Common myeloid progenitor, CD34-positive (primary cell): ENCODE measurements at regions not wholly inside any gene's neighbourhood (a gene's known extent, or its start where the extent isn't known, plus 50 kb on each side); places are given as distances from the start of the nearest gene placed in this dataset.

Experiments used
- CTCF ChIA-PET: fragments of 350-600 bp; sonication (Branson Sonifier 250); formaldehyde crosslinking; loops from one replicate; lab custom pipeline; 2021; ENCODE audit warnings: antibody characterized with exemption; lab: Charles Lee
- POLR2A ChIA-PET: fragments of 350-600 bp; sonication (Branson Sonifier 250); formaldehyde crosslinking; loops from one replicate; lab custom pipeline; 2021; ENCODE audit warnings: antibody characterized with exemption; lab: Charles Lee
- DNase-seq, 3 donors: peaks; one replicate each; pipeline versions ENCODE4 v3.0.0 to v3.0.0-alpha.2; 2013
- H3K27ac ChIP-seq, 2 experiments: 1 replicate in 1 of 2; 2 replicates in 1 of 2; pipeline ENCODE4 v1.7.0; 2013; ENCODE audit warnings: inconsistent platforms in 2 of 2, low read length in 2 of 2, mild to moderate bottlenecking in 2 of 2, low read depth in 1 of 2, moderate library complexity in 1 of 2; ENCODE audit not compliant: severe bottlenecking in 2 of 2, insufficient read depth in 1 of 2, poor library complexity in 1 of 2
- H3K27me3 ChIP-seq, 5 experiments: replicated peaks in 2 of 5; 1 replicate in 3 of 5; 2 replicates in 2 of 5; pipeline versions ENCODE4 v1.6.1 to v1.7.0; 2013; ENCODE audit warnings: low read length in 4 of 5, mild to moderate bottlenecking in 2 of 5, moderate library complexity in 2 of 5, inconsistent platforms in 1 of 5; ENCODE audit not compliant: insufficient read depth in 5 of 5, control insufficient read depth in 4 of 5
- H3K36me3 ChIP-seq, 4 experiments: 1 replicate in 2 of 4; 2 replicates in 2 of 4; pipeline versions ENCODE4 v1.6.1 to v1.7.0; 2013; ENCODE audit warnings: low read length in 3 of 4, control low read depth in 1 of 4, mild to moderate bottlenecking in 1 of 4; ENCODE audit not compliant: control insufficient read depth in 4 of 4, insufficient read depth in 4 of 4
- H3K4me1 ChIP-seq, 4 experiments: 1 replicate in 3 of 4; 2 replicates in 1 of 4; pipeline versions ENCODE4 v1.6.1 to v1.7.1; 2013; ENCODE audit warnings: low read length in 3 of 4, mild to moderate bottlenecking in 3 of 4, control low read depth in 1 of 4, inconsistent platforms in 1 of 4, moderate library complexity in 1 of 4; ENCODE audit not compliant: control insufficient read depth in 4 of 4, insufficient read depth in 4 of 4; ENCODE audit errors: control extremely low read depth in 1 of 4
- H3K4me3 ChIP-seq, 7 experiments: 1 replicate in 4 of 7; 2 replicates in 3 of 7; pipeline versions ENCODE4 v1.5.1 to v1.7.0; 2013; ENCODE audit warnings: mild to moderate bottlenecking in 7 of 7, low read length in 6 of 7, moderate library complexity in 6 of 7, inconsistent platforms in 2 of 7, low read depth in 2 of 7, control low read depth in 1 of 7; ENCODE audit not compliant: insufficient read depth in 4 of 7, control insufficient read depth in 1 of 7; ENCODE audit errors: extremely low read depth in 1 of 7
- H3K9me3 ChIP-seq, 5 experiments: 1 replicate in 4 of 5; 2 replicates in 1 of 5; pipeline versions ENCODE4 v1.6.1 to v1.7.1; 2013; ENCODE audit warnings: low read length in 4 of 5, mild to moderate bottlenecking in 2 of 5, inconsistent platforms in 1 of 5, low read depth in 1 of 5, moderate library complexity in 1 of 5; ENCODE audit not compliant: control insufficient read depth in 4 of 5, insufficient read depth in 2 of 5; ENCODE audit errors: control extremely low read depth in 1 of 5
- WGBS: methylation state at CpG from one replicate; pipeline ENCODE4 v1.1.5; 2013; ENCODE audit not compliant: insufficient coverage; 5-methylcytosine and 5-hydroxymethylcytosine counted together

DNA sequence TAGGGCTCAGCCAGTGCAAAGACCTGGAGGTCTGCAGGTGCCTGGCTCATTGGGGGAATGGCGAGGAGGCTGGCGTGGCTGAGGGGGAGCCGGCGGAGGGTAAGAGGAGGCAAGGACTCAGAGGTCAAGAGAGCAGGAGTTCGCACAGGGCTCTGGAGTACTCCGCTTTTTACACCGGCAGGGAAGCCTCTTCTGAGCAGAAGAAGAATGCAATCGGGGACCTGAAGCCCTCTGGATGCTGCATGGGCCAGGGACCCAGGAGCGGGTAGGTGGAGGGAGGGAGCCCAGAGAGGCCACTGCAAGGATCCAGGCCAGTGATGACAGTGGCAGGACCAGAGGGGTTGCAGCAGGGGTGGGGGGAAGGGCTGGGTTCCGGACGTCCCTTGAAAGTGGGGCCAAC, 70.4 kb upstream of the TAMM41 start:
- Histone ChIP-seq H3K27me3 (peaks cover 0 to 4% (median 0%) of the 10 kb centered on the region in 5 experiments), H3K27ac (no peak overlapping the region), H3K4me1 (no peaks in the 10 kb centered on the region), H3K36me3 (no peaks in the 10 kb centered on the region), H3K9me3 (no peaks in the 10 kb centered on the region), H3K4me3 (no peak overlapping the region)
- no peak for DNase-seq
- CTCF ChIA-PET = no interaction called here
- POLR2A ChIA-PET = no interaction called here
- 95% methylated on average over 9 of the region's 11 CpGs for WGBS

DNA sequence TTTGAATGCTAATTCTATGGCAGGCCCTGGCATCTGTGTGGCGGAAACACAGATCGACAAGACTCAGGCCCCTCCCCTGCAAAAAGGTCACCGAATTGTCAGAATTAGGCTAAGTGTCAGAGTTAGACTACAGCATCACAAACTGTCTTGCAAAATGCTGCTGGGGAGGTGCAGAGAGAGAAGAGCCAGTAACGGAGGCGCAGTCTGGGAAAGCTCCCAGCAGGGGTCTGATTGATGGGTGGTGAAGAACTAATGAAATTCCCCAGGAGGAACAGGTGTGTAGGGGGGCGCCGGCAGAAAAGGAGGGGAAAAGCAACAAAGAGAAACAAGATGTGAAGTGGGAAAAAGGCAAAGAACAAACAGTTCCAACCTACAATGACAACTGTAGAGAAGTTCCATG, 72.7 kb upstream of the TAMM41 start:
- CTCF ChIA-PET = no interaction called here
- POLR2A ChIA-PET = no interaction called here

GRCh38 chr3:11924518-11924917, 77.8 kb upstream of the TAMM41 start:
- no peak overlapping the region for H3K27ac ChIP-seq
- no peaks in the 10 kb centered on the region for H3K36me3 ChIP-seq
- H3K9me3 ChIP-seq = no peaks in the 10 kb centered on the region
- DNase-seq = no peak
- H3K4me1 ChIP-seq = no peaks in the 10 kb centered on the region
- peaks cover 0 to under 1% (median 0%) of the 10 kb centered on the region in 5 experiments for H3K27me3 ChIP-seq
- CTCF ChIA-PET = no interaction called here
- POLR2A ChIA-PET = no interaction called here
- H3K4me3 ChIP-seq = no peak overlapping the region
- 100% methylated on average over 1 of the region's 2 CpGs for WGBS

More for the DNA sequence above, 72.7 kb upstream of the TAMM41 start:
- Histone ChIP-seq H3K27me3 (peaks cover 0 to 4% (median 0%) of the 10 kb centered on the region in 5 experiments), H3K36me3 (no peaks in the 10 kb centered on the region), H3K4me3 (no peak overlapping the region), H3K9me3 (no peaks in the 10 kb centered on the region), H3K27ac (no peak overlapping the region), H3K4me1 (no peaks in the 10 kb centered on the region)
- WGBS = 95% methylated on average over 3 of the region's 7 CpGs
- DNase-seq = no peak

DNA sequence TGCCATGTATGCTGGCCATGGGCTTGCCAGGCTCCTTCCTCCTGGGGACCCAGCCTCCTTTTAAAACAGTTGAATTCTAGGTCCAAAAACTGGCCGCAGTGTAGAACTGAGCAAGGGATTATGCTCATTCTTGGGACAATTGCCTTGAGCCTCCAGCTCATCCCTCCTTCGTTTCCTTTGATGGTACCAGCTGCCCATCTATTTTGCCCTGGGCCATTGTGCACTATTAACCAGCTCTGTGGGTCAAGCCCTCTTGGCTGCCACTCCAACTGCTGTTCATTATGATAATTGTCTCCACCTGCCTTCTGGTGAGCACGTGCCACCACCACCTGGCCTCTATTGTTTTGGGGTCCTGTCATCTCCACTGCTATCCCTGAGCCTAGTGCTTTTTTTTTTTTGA, 75.8 kb upstream of the SYN2 start:
- peaks cover 0 to under 1% (median 0%) of the 10 kb centered on the region in 5 experiments for H3K27me3 ChIP-seq
- no peak for DNase-seq
- no peaks in the 10 kb centered on the region for H3K9me3 ChIP-seq
- H3K4me1 ChIP-seq = no peaks in the 10 kb centered on the region
- ChIA-PET POLR2A (no interaction called here), CTCF (no interaction called here)
- H3K36me3 ChIP-seq = no peaks in the 10 kb centered on the region
- 100% methylated on average over 3 of the region's 3 CpGs for WGBS
- H3K4me3 ChIP-seq = no peak overlapping the region
- H3K27ac ChIP-seq = no peak overlapping the region

DNA sequence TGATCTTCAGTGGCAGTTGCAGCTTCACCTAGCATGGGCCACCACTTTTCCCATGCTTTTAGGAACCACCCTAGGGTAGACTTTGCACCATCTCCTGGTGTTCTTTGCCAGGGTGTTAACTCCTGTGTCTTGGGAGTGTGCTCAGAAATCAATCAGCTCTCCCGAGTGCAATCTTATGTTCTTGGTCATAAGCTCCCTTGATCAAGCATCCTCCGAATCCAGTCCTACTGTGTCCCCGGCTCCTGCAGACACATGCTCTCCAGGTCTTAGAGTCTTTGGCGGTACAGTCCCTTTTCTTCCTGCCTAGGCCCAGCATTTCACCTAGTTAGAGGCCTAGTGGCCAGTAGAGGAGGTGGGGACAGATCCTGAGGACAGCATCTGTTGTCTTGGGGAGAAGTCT, 74.7 kb upstream of the SYN2 start:
- WGBS = 95% methylated on average over 3 of the region's 4 CpGs
- Histone ChIP-seq H3K27ac (no peak overlapping the region), H3K36me3 (no peaks in the 10 kb centered on the region), H3K27me3 (peaks cover 0 to 3% (median 0%) of the 10 kb centered on the region in 5 experiments), H3K4me3 (no peak overlapping the region), H3K4me1 (no peaks in the 10 kb centered on the region), H3K9me3 (no peaks in the 10 kb centered on the region)
- DNase-seq = no peak
- ChIA-PET POLR2A (no interaction called here), CTCF (no interaction called here)

GRCh38 chr3:11930084-11930483, 74.1 kb upstream of the SYN2 start:
- Histone ChIP-seq H3K27ac (no peak overlapping the region), H3K4me1 (no peaks in the 10 kb centered on the region), H3K27me3 (peaks cover 0 to 5% (median 0%) of the 10 kb centered on the region in 5 experiments), H3K4me3 (no peak overlapping the region), H3K36me3 (no peaks in the 10 kb centered on the region), H3K9me3 (no peaks in the 10 kb centered on the region)
- POLR2A ChIA-PET = no interaction called here
- CTCF ChIA-PET = no interaction called here
- DNase-seq = no peak
- 95% methylated on average over 8 of the region's 10 CpGs for WGBS

DNA sequence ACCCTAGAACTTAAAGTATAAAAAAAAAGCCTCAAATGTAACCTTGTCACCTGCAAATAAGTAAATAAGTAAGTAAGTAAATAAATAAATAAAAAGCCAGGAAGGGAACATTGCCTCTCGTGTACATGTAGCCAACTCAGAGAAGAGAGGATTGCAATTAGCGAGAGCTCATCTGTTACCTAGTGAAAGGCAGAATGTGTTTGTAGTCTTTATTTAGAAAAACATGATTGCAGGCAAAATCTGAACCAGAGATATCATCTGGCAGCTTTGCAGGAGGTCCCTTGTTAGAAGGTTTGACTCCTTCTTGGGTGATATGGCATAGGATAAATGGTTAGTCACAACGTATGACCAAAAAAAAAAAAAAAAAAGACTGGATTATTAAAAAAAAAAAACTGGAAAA, 71.6 kb upstream of the SYN2 start:
- Histone ChIP-seq H3K9me3 (no peaks in the 10 kb centered on the region), H3K27me3 (peaks cover 0 to 12% (median 6%) of the 10 kb centered on the region in 5 experiments), H3K4me3 (no peak overlapping the region), H3K36me3 (no peaks in the 10 kb centered on the region), H3K27ac (no peak overlapping the region), H3K4me1 (no peaks in the 10 kb centered on the region)
- WGBS = 89% methylated on average over 3 of the region's 3 CpGs
- ChIA-PET CTCF (no interaction called here), POLR2A (no interaction called here)
- DNase-seq = no peak
